ENCODE measurements at regions not wholly inside any gene's neighbourhood (a gene's known extent, or its start where the extent isn't known, plus 50 kb on each side); places are given as distances from the start of the nearest gene placed in this dataset.

DNA sequence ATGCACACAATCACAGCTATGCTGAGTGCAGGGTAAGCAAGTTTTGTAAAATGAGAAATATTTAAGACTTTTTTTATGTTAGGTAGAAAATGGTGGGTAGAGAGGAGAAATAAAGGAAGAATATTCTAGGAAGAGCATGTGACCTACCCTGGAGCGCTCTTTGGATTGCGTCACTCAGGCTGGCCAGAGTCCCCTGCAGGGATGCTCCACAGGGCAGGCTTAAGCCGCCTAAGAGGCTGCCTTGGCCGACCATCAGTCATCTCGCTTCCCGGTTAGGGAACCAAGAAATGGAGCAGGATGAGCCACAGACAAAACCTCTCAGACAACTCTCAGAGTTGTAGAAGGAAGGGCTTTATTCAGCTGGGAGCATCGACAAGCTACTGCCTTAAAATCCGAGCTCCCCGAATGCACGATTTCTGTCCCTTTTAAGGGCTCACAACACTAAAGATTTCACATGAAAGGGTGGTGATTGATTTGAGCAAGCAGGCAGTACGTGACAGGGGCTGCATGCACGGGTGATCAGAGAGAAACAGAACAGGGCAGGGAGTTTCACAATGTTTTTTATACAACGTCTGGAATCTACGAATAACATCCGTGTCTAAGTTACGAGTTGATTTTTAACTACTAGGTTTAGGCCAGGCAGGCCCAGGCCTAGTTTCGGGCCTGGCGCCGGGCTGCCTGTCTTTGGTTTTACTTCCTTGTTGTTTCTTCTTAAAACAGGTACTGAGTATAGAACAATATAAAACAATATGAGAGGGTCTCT lies 1072.0 kb downstream of the CBLN2 start:
- Histone ChIP-seq H3K36me3 (no peaks in the 10 kb centered on the region), H3K27me3 (no peaks in the 10 kb centered on the region), H3K9me3 (no peaks in the 10 kb centered on the region), H3K4me3 (no peak overlapping the region), H3K4me1 (no peaks in the 10 kb centered on the region), H3K27ac (no peak overlapping the region)
- intact Hi-C loops (cut with DNase I; ENCODE audit: low total_unique reads) (no loop called here), in situ Hi-C loops (cut with MboI; ENCODE audit: low sequenced_read_pairs in 4 of 4) (loop anchor here in 1 of 4 donors (25.0 kb wide), 1 partner anchor 90 kb away; no protein-coding TSS in a partner anchor)
- DNase-seq (no peak), ATAC-seq (no peak)
- no peak for TF ChIP-seq POLR2A (IDR thresholded peaks at IDR 0.05)
- TF ChIP-seq, protein P1, sequence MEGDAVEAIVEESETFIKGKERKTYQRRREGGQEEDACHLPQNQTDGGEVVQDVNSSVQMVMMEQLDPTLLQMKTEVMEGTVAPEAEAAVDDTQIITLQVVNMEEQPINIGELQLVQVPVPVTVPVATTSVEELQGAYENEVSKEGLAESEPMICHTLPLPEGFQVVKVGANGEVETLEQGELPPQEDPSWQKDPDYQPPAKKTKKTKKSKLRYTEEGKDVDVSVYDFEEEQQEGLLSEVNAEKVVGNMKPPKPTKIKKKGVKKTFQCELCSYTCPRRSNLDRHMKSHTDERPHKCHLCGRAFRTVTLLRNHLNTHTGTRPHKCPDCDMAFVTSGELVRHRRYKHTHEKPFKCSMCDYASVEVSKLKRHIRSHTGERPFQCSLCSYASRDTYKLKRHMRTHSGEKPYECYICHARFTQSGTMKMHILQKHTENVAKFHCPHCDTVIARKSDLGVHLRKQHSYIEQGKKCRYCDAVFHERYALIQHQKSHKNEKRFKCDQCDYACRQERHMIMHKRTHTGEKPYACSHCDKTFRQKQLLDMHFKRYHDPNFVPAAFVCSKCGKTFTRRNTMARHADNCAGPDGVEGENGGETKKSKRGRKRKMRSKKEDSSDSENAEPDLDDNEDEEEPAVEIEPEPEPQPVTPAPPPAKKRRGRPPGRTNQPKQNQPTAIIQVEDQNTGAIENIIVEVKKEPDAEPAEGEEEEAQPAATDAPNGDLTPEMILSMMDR (IDR thresholded peaks at IDR 0.05 in 4 of 5, conservative IDR thresholded peaks at IDR 0.05 in 1 of 5), result no peak

DNA sequence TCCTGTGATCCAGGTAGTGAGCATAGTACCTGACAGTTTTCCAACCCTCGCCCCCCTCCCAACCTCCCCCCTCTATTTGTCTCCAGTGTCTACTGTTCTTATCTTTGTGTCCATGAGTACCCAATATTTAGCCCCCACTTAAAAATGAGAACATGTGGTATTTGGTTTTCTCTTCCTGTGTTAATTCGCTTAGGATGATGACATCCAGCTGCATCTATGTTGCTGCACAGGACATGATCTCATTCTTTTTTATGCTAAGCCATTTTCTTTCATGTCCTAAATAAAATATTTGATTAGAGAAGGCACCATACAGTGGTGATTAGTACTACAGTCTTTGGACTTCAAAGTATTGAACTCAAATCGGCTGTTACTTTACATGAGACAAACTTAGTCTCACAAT lies 1087.9 kb downstream of the CBLN2 start:
- Histone ChIP-seq H3K27ac (no peak overlapping the region), H3K36me3 (no peaks in the 10 kb centered on the region), H3K9me3 (no peaks in the 10 kb centered on the region), H3K27me3 (no peaks in the 10 kb centered on the region), H3K4me1 (no peaks in the 10 kb centered on the region), H3K4me3 (no peak overlapping the region)
- no peak for DNase-seq
- in situ Hi-C loops (cut with MboI; ENCODE audit: low sequenced_read_pairs in 4 of 4) (loop anchor here in 1 of 4 donors (25.0 kb wide), 1 partner anchor 106 kb away; no protein-coding TSS in a partner anchor), intact Hi-C loops (cut with DNase I; ENCODE audit: low total_unique reads) (no loop called here)
- no peak for ATAC-seq
- TF ChIP-seq POLR2A (IDR thresholded peaks at IDR 0.05), result no peak
- TF ChIP-seq, protein P1 (IDR thresholded peaks at IDR 0.05 in 4 of 5, conservative IDR thresholded peaks at IDR 0.05 in 1 of 5), result no peak

DNA sequence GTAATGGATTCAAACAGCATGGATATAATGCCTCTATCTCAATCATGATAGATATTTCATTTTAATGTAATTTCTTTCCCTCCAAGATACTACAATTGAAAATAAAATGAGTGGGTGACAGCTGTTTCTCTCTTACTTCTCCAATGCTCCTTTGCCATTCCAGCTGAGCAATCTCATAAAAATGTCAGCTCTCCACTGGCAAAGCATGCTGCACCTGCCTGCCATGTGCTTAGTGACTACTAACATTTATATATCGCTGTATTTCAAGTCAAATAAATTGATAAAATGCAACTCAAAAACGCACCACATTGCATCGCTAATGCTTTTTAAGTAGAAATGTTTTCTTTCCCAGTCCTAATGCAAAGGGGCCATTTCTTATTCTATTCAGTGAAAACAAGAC lies 1093.9 kb downstream of the CBLN2 start:
- no peaks in the 10 kb centered on the region for H3K27me3 ChIP-seq
- no peaks in the 10 kb centered on the region for H3K36me3 ChIP-seq
- no peak overlapping the region for H3K27ac ChIP-seq
- DNase-seq (no peak), ATAC-seq (no peak)
- H3K4me1 ChIP-seq, result no peaks in the 10 kb centered on the region
- in situ Hi-C loops (cut with MboI; ENCODE audit: low sequenced_read_pairs in 4 of 4), result loop anchor here in 1 of 4 donors (25.0 kb wide), 1 partner anchor 112 kb away; no protein-coding TSS in a partner anchor
- no peak overlapping the region for H3K4me3 ChIP-seq
- no peaks in the 10 kb centered on the region for H3K9me3 ChIP-seq
- TF ChIP-seq, protein P1 (IDR thresholded peaks at IDR 0.05 in 4 of 5, conservative IDR thresholded peaks at IDR 0.05 in 1 of 5), result no peak
- TF ChIP-seq POLR2A (IDR thresholded peaks at IDR 0.05), result no peak
- intact Hi-C loops (cut with DNase I; ENCODE audit: low total_unique reads), result no loop called here

DNA sequence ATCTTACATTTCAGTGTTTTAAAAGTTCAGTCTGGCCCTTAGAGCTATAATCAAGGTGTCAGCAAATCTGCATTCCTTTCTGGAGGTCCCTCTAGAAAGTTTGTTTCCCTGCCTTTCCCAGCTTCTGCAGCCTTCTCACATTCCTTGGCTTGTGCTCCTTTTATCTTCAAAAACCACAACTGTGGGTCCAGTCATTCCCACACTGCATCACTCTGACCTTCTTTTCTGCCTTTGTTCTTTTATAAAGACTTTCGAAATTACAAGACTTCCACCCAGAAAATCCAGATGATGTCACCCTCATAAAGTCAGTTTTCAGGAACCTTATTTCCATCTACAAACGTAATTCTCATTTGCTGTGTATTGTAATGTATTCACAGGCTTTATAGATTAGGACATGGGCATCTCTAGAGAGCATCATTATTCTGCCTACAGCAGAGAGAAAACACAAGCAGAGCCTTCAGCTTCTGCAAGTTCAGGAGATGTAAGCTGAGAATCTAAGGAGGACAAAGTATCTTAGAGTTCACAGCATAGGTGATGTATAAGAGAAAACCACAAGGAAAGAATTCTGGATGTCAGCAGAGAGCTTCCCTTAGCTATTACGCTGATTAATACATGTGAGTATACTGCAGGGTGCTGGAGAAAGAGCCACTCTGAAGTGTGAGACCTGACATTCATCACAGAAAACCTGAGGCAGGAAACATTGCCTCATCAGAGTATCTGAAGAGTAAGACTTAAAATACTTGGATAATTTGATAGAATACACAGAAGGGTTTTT lies 1100.2 kb downstream of the CBLN2 start:
- in situ Hi-C loops (cut with MboI; ENCODE audit: low sequenced_read_pairs in 4 of 4), result loop anchor here in 1 of 4 donors (25.0 kb wide), 1 partner anchor 93 kb away; no protein-coding TSS in a partner anchor
- no peak overlapping the region for H3K27ac ChIP-seq
- DNase-seq (no peak), ATAC-seq (no peak)
- intact Hi-C loops (cut with DNase I; ENCODE audit: low total_unique reads), result no loop called here
- H3K36me3 ChIP-seq, result no peaks in the 10 kb centered on the region
- H3K9me3 ChIP-seq, result no peaks in the 10 kb centered on the region
- H3K4me1 ChIP-seq, result no peaks in the 10 kb centered on the region
- no peak for TF ChIP-seq POLR2A (IDR thresholded peaks at IDR 0.05)
- TF ChIP-seq, protein P1 (IDR thresholded peaks at IDR 0.05 in 4 of 5, conservative IDR thresholded peaks at IDR 0.05 in 1 of 5), result no peak
- no peak overlapping the region for H3K4me3 ChIP-seq
- no peaks in the 10 kb centered on the region for H3K27me3 ChIP-seq
